COLO668 (cell line): ENCODE measurements at regions not wholly inside any gene's neighbourhood (a gene's known extent, or its start where the extent isn't known, plus 50 kb on each side); places are given as distances from the start of the nearest gene placed in this dataset.
"Not testable (repeated sequence)": the region's sequence is repeated elsewhere in the genome, so short reads cannot be mapped to it uniquely, and the experiment has no call there.

ENCODE experiments used
- DNase-seq: peaks from one replicate; lab custom pipeline; 2025; ENCODE audit not compliant: unreplicated experiment; lab: John Stamatoyannopoulos, UW

DNA sequence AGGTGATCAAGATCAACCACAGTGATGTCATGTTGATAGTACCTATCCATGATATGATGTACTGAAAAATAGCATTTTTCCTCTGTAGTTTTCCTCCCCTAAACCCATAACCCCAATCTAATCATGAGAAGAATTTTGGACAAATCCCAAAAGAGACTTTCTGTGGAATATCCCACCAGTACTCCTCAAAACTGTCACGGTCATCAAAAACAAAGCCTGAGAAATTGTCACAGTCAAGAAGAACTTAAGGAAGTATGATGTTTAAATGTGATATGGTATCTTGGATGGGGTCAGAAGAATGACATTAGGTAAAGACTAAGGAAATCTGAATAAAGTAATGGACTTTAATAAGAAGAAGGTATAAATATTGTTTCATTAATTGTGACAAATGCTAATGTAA lies 248.8 kb downstream of the RMST start:
- DNase-seq: no peak

DNA sequence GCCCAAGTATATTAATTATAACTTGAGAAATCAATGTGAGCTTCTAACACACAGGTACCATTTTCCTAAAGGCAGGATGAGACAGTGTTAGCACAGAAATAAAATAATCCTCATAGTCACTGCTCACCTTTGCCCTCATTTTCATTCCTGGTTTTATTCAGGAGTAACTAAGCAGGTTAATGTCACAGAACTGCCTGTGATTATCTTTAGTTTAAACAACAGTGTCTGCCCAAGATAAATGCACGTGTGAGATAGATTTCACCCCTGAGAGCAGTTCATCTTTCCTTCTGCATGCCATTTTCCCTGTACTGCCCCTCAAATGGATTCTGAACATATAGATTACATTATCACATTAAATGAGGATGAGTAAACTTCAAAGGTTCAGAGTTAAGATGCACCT lies 250.7 kb downstream of the RMST start:
- no peak for DNase-seq

DNA sequence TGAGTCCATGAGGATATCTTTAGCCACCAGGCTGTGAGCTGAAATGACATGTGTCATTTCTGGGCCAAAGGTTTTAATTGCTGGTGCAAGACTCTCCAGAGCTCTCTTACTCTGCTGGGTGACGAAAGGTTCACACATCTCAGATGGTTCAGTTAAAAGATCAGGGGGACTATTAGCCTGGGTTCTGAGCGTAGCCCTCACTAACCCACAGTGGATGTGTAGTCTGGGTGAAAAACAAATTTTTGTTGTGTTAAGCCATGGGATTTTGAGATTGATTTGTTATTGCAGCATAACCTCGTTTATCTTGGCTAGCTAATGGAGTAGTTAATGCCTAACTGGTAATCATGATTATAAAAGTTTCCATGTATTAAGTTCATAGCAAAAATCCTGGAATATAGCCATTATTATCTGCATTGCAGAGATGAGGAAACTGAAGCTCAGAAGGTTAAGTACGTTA lies 251.5 kb downstream of the RMST start:
- DNase-seq: no peak

DNA sequence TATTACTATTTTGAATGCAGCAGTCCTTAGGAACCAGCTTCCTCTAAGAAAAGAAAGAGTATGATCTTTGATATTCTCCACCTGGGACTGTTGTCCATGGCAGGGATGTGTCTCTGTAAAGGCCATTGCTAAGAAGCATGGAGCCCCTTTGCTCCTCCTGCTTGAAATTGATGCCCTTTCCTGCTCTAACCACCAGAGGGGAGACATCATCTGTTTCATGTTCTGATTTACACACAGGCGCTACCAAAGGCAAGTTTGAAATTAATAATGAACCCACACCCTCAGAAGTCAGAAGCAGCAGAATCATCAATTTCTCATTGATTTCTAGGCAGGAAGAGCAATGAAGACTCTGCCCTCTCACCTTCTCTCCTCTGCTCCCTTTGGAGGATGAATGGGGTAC lies 253.8 kb downstream of the RMST start:
- no peak for DNase-seq

DNA sequence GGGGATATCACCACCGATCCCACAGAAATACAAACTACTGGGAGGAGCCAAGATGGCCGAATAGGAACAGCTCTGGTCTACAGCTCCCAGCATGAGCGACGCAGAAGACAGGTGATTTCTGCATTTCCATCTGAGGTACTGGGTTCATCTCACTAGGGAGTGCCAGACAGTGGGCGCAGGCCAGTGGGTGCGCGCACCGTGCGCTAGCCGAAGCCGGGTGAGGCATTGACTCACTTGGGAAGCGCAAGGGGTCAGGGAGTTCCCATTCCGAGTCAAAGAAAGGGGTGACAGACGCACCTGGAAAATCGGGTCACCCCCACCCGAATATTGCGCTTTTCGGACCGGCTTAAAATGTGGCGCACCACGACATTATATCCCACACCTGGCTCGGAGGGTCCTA lies 261.2 kb downstream of the RMST start:
- DNase-seq: not testable (repeated sequence)

DNA sequence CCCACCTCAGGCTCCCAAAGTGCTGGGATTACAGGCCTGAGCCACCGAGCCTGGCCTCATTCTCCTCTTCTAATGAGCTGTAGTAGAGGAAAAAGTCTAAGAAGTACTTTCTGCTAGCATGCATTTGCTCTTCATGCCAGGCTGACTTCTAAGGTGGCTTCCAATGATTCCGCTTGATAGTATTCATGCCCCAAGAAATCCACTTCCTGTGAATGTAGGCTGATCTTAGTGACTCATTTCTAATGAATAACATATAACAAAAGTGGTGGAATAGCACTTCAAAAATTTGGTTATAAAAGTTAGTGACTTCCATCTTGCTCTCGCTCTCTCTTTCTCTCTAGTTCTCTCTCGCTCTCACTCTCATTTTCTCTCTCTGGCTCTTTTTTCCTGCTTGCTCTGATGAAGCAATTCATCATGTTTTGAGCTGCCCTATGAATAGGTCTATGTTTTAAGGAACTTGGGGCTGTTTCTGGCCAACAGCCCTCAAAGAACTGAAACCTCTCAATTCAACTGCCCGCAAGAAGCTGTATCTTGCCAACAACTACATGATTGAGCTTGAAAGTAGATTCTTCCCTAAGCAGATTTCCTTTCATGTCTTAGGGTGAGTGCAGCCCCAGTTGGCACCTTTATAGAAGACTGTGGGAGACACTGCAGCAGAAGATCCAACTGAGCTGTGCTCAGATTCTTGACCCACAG lies 282.9 kb downstream of the RMST start:
- no peak for DNase-seq

DNA sequence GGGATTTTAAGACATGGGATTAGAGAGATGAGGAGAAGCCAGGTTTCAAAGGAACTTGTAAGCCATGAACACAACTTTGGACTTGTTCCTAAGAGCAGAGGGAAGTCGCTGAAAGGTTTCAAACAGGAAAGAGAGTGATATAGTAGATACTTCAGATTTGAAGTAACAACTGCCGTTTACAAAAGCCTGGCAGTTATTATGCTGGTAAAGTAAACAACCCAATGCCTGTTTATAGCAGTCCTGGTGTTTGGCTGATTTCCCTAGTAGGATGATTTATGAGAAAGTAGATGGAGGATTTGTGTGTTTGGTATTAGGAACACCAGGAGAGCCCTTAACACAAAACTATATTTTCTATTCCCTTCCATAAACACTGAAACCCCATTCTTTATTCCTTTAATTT lies 285.7 kb downstream of the RMST start:
- no peak for DNase-seq

DNA sequence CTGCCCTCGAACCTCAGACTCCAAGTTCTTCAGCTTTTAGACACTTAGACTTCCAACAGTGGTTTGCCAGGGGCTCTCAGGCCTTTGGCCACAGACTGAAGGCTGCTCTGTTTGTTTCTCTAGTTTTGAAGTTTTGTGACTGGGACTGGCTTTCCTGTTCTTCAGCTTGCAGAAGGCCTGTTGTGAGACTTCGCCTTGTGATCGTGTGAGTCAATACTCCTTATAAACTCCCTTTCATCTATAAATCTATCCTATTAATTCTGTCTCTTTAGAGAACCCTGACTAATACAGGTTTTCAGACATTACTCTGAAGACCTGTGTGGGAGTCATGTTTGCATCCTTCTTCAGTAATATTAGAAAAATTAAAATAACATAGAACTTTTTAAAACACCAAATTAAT lies 289.1 kb downstream of the RMST start:
- DNase-seq: no peak

DNA sequence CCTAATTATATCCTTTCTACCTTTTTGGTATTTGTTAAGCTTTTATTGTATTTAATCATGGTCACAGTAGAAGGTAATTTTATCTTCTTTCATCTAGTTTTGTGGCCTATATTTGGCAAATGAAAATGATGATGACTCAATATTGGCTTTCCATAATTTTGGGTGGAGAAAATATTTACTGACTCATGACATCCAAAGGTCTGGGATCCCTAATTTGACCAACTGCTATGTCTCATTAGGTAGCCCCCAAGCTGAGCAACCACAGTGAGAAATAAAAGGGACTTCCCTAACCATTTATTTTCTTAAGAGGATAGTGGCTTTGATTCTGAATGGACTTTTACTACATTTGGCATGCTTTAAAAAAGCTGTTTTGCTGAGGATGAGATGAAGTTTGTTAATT lies 289.5 kb downstream of the RMST start:
- no peak for DNase-seq

DNA sequence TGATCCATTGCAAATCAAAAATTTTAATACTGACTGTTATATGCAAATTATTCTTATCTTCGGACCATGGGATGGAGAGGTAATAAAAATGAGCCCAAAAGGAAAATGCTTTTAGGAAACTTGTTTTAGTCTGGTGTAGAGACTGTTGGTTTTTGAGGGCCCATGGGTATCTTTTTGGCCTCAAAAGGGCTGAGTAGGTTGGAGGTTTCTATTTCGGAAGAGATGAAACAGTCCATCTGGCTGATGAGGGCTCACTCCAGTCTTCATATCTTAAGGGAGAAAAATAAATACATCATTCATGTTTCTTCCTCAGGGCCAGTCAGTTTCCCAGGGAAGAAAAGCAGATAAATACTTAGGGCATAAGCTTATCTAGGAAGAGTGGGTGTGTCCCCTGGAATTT lies 290.7 kb downstream of the RMST start:
- no peak for DNase-seq

DNA sequence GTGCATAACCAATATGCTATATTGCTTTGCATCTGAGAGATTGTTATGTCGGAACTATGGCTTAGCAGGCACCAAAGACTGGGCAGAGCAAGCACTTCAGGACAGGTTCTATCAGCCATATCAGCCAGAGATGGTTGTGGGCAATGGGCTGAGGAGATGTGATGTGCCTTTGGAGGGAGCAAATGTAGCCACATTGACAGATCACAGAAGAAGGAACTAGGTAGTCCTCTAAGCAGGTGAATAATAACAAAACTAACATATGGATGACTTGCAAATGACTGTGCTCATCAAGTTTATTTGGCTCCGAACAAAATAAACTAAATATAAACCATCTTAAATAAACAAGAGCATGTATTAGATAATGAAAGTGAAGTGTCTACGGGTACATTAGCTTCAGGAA lies 291.7 kb downstream of the RMST start:
- peak; percentile 28 for DNase-seq

DNA sequence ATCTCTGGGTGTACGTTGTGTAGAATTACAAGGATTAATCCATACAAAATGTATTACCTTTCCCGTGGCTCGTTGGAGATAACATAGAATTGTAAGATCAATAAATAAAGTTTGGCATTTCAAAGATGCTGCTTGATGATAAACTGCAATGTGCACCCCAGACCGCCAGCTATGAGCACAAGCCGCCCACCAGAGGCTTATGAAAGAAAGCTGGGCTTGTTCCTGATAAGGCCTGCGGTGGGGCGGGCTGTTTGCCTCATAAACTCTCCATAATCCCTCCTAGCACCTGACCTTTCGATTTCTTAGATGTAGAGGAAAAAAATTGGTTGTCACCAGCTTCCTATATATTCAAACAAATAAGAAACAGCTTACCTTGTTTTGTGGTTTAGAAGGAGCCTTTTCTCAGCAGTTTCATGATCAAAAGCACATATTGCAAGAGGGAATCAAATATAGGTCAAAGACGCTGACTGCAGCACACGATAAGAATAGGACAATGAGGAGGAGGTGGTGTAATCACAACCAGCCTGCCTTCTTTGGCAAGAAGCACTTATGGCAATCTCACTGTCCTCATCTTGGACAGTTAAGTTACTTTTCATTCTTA lies 293.6 kb downstream of the RMST start:
- DNase-seq: no peak

DNA sequence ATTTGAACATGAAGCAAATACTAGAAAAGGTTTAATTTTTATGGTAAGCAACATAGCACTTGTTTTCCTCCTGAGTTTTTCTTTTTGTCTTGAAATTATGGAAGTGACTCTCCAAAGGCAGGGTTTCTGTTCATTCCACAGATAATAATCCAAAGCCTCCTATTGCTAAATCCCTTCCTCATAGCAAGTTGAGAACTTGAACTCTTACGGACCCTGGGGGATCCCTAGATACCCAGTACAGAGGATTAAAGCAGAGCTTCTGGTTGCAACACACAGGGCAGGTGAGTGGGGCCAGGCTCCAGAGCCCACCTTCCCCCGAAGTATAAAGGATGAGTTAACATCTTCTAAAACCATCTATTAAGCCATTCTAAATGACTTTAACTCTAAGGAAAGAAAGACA lies 294.1 kb downstream of the RMST start:
- DNase-seq: no peak

DNA sequence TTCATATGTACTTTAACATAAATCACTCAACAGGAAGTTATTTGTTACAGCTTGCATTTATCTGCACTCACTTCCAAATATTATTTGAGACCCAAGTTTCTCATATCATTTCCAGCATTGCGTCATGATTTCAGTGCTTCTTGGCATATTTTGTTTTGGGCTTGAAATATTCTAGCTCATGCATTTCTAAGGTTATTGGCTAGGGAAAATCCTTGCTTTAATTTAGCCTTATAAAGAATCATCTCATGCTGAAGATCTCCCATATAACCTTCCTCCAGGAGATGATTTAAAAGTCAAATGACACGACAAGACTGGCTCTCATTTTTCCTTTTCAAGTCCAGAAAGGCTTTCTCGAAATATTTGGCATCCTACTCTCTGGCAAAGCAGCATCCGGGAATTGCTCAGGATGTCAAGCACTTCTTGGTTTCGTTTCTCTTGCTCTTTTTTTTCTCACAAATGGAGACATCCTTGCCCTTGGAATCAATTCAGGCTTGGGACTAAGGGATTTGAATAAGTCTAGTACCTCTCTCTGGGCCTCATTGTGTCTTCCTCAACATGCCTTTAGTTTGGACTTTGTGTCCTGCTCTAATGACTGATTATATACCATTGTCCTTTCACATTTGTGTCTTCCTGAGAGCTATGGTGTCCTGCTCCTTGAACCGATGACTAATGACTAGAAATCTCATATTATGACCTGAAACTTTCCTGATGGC lies 295.0 kb downstream of the RMST start:
- DNase-seq: no peak

DNA sequence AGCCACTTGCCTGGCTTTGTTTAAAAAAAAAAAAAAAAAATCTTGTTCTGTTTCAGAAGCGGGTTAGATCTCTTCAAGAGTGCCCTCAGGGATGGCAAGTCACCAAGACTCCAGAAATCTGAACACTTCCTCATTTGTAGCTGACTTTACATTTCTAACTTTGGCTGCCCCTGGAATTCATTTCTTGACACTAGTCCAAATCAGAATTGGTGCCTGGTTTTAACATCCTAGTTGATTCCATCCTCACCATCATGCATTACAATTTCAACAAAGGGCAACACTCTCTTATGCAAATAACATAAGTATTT lies 295.5 kb downstream of the RMST start:
- no peak for DNase-seq

DNA sequence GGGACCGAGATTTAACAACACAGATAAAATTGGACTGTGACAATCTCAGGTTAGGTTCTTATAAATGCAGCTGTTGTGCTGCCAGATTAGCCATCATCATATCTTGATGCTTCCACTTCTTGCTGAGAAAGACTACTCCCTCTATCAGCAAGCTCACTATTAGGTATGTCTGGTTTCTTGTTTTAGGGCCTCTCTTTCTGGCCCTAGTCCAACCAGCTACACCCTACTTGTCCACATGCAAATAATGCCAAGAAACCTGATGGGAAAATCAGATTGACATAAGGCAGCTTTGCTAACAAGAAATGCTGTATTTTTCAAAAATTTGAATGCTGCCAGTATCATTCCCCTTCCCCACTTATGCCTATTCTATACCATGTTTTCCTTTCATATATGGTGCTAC lies 296.0 kb downstream of the RMST start:
- no peak for DNase-seq

DNA sequence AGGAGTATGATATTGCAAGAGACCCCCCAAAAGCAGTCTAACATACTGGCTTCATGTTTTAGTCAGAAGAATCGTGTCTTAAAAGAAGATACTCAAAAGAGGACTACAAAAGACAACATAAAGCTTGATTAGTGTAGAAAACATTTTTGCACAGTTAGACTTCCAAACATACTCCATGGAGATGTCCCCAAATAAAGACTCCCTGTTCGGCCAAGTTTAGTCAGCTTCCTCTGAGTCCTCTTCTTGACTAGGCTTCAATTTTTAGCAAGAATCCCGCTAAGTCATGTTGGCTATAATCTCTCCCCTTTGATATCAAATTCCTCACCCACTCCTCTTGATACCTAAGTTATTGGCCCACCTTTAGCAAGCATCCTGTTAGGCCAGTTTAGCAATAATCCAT lies 298.0 kb downstream of the RMST start:
- no peak for DNase-seq

DNA sequence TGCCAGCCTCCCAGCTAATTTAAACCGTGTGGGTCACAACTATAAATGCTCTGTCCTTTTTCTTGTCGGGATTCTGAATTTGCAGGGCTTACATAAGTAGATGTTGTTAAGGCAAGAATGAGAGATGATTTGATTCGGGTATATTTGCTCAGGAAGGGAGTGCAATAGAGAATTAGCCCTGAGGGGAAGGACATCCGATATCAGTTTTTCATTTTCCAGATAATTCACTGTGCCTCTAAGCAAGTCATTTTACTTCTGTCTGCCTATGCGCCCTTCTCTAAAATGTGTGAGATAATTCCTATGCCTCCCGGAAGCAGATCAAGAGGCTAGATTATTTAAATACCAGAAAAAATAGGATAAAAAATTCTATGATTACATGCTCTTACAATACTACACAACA lies 300.5 kb downstream of the RMST start:
- DNase-seq: no peak

DNA sequence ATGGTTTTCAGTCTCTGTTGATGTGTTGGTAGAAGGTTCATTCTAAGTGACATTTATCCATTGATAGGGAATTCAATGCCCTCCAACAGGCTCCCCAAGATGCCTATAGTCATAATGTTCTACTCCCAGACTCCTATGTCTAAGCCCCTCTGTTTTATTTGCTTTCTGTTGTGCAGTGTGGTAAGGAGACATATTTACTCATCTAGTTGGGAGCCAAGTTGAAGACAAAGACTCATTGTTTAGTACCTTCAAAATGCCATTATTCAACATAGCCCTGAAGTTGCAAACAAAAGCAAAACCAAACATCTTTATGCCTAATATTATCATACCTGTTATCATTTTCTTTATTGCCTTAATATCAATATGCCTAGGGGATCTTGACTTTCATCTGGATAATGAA lies 302.1 kb downstream of the RMST start:
- DNase-seq: no peak

DNA sequence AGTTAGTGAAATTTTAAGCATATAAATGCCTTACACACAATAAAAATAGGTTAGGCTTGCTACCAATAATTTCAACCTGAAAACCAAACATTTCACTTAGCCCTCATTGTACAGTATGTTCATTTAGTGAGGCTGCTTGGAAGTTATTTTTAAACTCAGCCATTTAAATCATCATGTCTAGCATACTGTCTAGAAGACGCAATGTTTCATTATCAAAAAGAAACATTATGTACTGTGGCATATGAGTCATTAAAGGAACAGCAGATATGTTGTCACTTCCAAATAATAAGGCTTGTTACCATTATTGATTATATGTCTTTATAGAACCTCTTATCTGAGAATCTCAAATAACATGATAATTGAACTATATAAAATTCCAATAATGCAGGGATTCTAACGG lies 304.7 kb downstream of the RMST start:
- no peak for DNase-seq

DNA sequence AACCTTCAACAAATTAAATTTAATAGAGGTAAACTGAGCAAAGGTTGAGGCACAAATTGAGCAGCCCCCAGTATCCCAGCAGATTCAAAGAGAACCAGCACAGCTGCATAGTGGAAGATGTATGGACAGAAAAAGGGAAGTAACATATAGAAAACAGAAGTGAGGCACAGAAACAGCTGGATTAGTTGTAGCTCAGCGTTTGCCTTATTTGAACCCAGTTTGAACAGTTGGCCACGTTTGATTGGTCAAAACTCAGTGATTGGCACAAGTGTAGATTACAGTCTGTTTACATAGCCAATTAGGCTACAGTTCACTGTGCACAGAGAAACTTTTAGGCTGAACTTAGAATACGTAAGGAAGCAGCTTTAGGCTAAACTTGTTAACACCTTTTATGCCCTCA lies 315.5 kb downstream of the RMST start:
- DNase-seq: no peak

DNA sequence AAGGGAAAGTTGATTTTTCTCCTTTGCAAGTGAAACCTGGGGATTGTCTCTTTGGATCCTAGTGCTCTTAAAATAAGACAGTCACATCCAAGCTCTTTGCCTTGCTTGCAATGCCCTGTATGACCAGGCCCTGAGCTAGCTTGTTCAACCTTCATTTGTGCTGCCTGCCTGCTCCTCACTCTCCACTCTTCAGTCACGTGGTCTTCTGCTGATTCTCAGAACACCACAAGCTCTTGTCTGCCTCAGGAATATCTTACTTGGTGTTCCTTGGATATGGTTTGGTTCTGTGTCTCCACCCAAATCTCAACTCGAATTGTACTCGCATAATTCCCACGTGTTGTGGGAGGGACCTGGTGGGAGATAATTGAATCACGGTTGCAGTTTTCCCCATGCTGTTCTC lies 318.7 kb downstream of the RMST start:
- no peak for DNase-seq

DNA sequence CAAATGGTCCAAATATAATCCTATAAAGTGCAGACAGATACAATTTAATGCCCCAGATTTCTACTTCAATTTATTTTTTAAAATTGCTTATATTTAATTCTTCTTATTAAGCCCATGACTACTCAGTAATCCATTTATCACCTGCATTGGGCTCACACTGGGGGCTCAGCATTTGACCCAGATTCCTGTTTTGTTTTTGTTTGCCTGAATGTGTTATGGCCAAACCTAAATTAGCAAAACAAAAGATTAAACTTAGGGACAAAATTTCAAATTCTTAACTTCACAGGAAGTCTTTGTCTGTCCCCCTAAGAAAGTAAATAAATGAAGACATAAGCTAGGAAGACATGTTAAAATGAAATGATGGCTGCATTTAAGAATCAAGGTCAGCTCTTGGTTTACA lies 322.3 kb downstream of the RMST start:
- DNase-seq: no peak
